ENCODE measurements at regions not wholly inside any gene's neighbourhood (a gene's known extent, or its start where the extent isn't known, plus 50 kb on each side); places are given as distances from the start of the nearest gene placed in this dataset.

GRCh38 chr4:53920883-53921282 lies 143.5 kb downstream of the CHIC2 start:
- DNase-seq (ENCODE audit: low read depth): no peak

DNA sequence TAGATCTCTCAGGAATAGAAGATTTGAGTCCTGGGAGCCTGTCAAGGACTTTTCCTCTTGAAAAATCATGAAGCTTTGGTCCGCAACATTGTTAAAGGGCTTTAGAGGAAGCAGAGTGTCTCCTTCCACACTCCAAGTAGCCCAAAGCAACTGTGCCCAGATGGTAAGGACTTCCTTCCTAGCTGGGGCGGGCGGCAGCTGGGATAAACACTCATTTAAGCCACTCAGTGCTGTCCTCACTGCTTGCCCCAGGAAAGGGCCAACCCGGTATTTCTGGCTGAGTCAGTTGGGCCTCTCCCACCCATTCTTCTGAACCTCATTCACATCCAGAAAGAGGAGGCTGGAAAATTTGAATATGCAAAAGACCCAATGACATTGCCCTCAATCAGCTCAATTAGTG lies 144.3 kb downstream of the CHIC2 start:
- no peak for DNase-seq (ENCODE audit: low read depth)

- no peak for DNase-seq (ENCODE audit: low read depth)
Observed at GRCh38 chr4:53919535-53919934, 144.9 kb downstream of the CHIC2 start.

- DNase-seq (ENCODE audit: low read depth): no peak
Observed at GRCh38 chr4:53917729-53918128, 146.7 kb downstream of the CHIC2 start.

DNA sequence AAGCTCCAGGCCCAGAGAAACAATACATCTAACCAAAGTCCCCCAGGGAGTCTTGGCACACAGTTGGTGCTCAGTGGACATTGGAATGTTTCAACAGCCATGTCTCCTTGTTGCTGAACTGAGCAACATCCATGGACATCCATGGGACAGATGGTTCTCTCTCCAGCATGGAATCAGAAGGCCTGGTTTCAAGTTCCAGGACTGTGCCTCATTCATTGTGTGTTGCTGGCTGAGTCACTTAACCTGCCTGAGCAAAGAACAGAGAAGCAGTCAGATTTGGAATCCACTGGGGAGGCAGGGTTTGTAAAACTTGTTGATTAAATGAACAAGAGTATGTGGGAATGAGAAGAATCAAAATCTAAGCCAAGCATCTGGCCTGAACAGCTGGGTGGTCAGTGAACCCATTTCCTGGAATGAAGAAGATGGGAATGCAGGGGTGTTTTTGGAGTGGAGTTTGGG lies 147.9 kb downstream of the CHIC2 start:
- DNase-seq (ENCODE audit: low read depth): no peak

GRCh38 chr4:53914313-53915016 lies 149.9 kb downstream of the CHIC2 start:
- DNase-seq (ENCODE audit: low read depth): no peak

DNA sequence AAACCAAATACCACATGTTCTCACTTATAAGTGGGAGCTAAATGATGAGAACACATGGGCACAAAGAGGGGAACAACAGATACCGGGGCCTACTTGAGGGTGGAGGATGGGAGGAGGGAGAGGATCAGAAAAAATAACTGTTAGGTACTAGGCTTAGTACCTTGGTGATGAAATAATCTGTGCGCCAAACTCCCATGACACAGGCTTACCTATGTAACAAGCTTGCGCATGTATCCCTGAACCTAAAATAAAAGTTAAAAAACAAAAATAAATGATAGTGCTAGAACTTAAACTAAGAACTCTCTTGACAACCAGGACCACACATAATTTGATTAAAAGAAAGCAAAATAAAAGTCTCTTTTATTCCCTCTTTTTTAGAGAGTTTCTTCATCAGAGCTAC lies 150.6 kb downstream of the CHIC2 start:
- no peak for DNase-seq (ENCODE audit: low read depth)

GRCh38 chr4:53912766-53913497 lies 151.5 kb downstream of the CHIC2 start:
- DNase-seq (ENCODE audit: low read depth): no peak

DNA sequence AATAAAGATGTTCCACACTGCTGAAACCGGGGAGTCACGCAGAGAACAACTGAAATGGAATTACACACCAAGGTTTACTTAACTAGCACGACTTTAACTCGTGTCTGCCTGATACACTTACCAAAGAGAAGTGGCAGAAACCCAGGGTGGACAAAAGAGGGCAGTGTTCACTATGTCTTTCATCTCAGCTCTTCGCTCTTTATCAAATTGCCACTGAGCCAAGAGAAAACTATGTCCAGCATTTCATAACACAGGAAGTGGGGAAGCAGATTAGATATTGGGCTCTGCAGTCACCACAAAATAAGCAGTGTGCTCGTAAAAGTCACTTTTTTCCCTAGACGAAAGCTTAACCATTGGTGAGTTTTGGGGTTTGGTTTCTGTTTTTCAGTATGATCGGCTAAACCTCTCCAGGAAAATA lies 155.7 kb downstream of the CHIC2 start:
- DNase-seq (ENCODE audit: low read depth): peak; percentile 62

DNA sequence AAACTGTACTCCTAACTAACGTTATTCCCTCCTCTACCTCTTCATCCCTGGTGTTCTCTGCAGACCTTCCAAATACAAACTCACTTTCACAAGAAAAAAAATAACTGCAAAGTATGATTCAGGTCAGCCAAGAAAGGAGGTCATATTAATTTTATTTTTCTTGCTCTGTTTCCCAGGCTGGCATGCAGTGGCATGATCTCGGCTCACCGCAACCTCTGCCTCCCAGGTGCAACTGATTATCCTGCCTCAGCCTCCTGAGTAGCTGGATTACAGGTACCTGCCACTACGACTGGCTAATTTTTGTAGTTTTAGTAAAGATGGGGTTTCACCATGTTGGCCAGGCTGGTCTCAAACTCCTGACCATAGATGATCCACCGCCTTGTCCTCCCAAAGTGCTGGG lies 156.6 kb downstream of the CHIC2 start:
- DNase-seq (ENCODE audit: low read depth): no peak

DNA sequence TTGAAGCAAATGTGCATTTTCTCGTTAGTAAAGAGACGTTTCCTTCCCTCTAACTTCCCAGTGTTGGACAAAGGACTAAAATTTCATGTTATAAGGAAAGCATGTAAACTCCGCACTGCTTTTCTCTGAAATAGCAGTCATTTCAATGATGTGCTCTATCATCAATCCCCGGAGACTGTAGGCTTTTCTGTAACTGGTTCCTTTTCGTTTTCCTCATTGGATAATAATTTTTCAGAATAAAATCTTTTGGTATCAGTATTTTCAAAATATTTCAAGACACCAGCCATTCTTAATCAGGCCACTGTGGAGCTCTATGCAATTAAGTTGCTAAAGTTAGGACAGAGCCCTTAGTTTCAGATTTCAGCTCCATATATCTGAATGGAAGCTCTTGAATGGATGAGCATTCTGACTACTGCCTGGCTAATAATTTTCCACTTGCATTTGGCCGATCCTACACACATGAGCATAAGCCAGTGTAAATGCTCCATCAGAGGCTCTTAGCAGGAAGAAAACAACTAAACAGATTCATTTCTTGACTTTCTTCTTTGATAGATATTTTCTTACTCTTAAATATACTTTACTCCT lies 157.7 kb downstream of the CHIC2 start:
- no peak for DNase-seq (ENCODE audit: low read depth)

- peak; percentile 56 for DNase-seq (ENCODE audit: low read depth)
Observed at GRCh38 chr4:53905941-53906377, 158.4 kb downstream of the CHIC2 start.

GRCh38 chr4:53905276-53905940 lies 159.0 kb downstream of the CHIC2 start:
- DNase-seq (ENCODE audit: low read depth): no peak

GRCh38 chr4:53902786-53903185 lies 161.6 kb downstream of the CHIC2 start:
- no peak for DNase-seq (ENCODE audit: low read depth)

DNA sequence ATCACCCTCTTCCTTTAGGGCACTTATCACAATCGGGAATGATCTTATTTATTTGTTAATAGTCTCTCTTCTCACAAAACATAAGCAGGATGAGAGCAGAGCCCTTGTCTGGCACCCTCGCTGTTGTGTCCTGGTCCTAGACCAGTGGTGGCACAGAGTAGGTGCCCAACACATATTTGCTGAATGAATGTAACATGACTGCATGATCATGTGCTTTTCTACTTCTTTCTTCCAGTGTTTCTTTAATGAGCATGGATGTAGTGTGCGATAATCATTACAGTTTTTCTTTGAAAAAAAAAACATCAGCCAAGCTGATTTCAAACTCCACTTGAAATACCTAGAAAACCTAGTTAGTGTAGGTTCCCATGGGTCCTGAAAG lies 164.1 kb downstream of the CHIC2 start:
- DNase-seq (ENCODE audit: low read depth): no peak

DNA sequence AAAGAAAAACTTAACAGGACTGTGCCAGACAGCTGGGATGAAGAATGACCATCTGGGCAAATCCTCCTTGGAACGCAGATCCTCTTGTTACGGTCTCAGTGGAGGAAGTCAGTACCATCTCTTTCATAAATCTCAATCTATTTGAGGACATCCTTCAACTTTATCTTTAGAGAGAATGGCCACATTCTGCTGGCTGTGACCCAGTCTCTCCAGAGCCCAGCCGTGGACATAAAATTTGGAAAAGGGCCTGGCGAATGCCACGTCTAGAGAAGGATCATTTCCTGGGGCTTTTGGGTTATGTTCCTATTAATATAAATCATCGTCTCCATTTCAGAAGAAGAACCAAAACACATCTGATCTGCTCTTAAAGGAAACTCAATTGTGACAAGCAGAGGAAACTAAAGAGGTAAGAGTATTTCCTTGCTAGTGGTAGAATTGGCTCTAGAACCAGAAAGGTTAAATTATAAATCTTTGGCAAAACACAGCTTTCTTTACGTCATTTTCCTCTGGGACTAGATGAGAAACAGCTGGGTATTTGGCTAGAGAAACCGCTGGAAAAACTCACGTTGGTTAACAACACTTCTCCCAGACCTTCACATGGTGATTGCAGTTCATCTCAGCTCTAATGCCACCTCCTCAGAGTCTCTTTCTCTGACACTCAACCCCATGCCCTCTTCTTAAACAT lies 164.7 kb downstream of the CHIC2 start:
- DNase-seq (ENCODE audit: low read depth): no peak

GRCh38 chr4:53895137-53895536 lies 169.3 kb downstream of the CHIC2 start:
- DNase-seq (ENCODE audit: low read depth): no peak

GRCh38 chr4:53890461-53890860 lies 173.9 kb downstream of the CHIC2 start:
- no peak for DNase-seq (ENCODE audit: low read depth)

DNA sequence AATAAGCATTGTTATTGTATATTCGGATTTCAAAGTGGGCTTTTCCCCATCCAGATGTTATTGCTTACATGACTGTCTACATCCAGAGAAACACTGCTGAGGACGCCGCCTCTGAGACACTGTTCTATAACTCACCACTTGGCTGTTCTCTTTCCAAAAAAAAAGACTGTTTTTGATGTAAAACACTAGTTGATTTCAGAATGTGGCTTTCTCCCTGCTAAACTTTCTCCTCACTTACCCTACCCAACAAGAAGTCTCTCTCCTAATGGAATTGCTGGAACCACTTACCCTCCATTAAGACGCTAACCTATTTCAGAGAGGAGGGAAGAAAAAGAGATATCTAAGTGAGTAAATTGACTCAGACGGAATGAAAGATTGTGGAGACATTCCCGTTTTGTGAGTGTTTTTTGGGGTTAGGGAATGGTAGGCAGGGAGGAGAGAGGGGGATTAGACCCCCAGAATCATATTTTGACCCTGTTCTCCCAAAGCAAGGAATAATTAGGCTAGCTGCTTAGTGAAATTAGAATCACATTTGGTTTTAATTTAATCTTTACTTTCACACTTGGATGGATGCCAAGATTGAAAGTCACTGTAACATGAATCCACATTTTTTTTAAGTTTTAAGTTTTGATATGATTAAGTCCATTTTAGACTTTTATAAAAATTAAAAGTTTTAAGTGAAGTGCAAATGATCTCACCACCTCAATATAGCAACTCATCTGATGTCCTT lies 174.9 kb downstream of the CHIC2 start:
- no peak for DNase-seq (ENCODE audit: low read depth)

GRCh38 chr4:53886090-53886489 lies 178.3 kb downstream of the CHIC2 start:
- no peak for DNase-seq (ENCODE audit: low read depth)

GRCh38 chr4:53885668-53886067 lies 178.7 kb downstream of the CHIC2 start:
- no peak for DNase-seq (ENCODE audit: low read depth)

Data from forelimb muscle (tissue), 1 donor.